HG03135 (cell line): ENCODE measurements at regions not wholly inside any gene's neighbourhood (a gene's known extent, or its start where the extent isn't known, plus 50 kb on each side); places are given as distances from the start of the nearest gene placed in this dataset.
"Not testable (repeated sequence)": the region's sequence is repeated elsewhere in the genome, so short reads cannot be mapped to it uniquely, and the experiment has no call there.

Source experiments
- ATAC-seq: cut with Tn5 transposase; IDR thresholded peaks from one replicate; pipeline ENCODE4 v1.9.1; 2021; ENCODE audit warnings: mild to moderate bottlenecking, moderate library complexity; ENCODE audit not compliant: unreplicated experiment

GRCh38 chr11:26891501-26891900 is 102.4 kb upstream of the FIBIN start:
- no peak for ATAC-seq

DNA sequence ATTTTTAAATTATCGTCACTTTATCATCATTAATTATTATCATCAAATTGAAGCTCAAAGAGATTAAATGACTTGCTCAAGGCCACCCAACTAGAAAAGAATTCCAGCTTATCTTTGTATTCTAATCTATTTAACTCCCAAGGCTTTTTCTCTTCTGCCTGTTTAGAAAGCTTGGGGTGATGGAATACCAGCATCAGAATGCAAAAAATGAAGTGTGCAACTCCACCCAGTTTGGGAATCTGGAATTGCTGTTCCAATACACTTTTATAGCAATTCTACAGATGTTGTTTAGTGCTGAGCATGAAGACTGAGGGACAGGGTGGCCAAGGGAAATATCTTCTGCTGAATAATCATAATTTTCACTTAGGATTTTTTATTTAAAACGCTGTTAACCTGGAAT is 97.2 kb upstream of the FIBIN start:
- no peak for ATAC-seq

DNA sequence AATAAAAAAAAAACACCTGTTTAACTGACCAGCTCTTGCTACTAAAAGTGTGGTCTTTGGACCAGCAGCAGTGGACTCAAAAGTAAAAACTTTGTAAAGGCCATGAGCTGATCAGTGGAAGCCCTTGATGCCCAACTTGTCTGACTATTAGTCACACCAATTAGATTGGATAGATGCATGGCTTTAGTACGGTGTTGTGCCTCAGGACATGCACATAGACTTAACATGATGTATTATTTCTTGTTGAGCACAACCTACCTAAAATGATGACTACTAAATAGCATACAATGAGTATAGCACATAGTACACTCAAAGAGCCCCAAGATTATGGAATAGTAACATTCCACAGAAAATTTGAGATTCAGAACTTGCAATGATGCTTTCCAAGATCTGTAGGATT is 95.1 kb upstream of the FIBIN start:
- no peak for ATAC-seq

GRCh38 chr11:26901162-26901561 is 92.8 kb upstream of the FIBIN start:
- ATAC-seq = no peak

DNA sequence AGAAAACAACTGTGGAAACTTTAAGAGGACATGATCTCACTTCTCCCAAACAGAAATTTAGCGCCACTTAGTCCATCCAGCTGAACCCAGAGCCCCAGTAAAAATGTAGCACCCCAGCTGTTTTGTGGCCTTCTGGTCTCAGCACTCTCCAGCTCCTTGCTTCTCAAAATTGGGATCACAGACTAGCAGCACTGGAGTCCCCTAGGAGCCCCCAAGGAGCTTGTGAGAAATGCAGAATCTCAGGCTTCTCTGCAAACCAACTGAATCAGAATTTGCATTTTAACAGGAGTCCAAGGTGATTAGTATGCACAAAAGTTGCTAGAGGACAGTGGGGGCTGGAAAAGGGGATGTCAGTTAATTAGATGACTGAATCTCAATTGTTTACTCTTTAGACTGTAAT is 89.8 kb upstream of the FIBIN start:
- ATAC-seq = no peak

DNA sequence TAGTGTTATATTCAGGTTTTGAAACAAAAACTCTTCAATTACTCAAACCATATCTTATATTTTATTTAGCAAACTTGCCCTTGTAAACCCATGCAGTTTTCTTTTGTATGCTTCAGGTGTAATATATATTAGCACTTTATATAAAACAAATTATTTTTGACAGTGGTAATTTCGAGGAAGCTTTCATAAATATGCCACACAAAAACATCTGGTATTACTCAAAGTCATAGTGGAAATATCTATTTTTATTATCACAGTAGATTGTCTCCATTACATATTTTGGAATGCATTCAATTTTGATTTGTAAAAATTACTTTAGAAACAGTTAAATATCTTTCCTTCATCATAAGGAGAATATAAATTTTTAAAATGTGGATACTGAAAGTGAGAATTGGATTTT is 89.1 kb upstream of the FIBIN start:
- ATAC-seq = no peak

DNA sequence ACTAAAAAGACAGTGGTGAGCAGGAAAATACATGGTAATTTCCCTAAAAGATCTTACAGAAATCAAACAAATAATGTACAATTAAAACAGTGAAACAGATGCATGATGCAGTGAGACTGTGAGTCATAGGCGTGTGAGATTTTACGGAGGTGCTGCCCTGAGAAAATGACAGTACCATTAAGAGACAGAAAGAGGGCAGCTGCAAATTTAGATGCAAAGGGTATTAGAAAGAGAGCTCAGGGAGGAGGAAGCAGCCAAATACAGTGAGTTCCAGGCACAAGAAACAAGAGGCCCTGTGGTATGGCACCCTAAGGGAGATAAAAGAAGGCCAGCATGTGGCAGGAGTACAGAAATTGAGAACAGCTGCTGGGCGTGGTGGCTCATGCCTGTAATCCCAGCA is 88.5 kb upstream of the FIBIN start:
- no peak for ATAC-seq

- ATAC-seq = no peak
Observed at GRCh38 chr11:26909515-26909914, 84.4 kb upstream of the FIBIN start.

- ATAC-seq = no peak
Observed at GRCh38 chr11:26909991-26910591, 83.8 kb upstream of the FIBIN start.

DNA sequence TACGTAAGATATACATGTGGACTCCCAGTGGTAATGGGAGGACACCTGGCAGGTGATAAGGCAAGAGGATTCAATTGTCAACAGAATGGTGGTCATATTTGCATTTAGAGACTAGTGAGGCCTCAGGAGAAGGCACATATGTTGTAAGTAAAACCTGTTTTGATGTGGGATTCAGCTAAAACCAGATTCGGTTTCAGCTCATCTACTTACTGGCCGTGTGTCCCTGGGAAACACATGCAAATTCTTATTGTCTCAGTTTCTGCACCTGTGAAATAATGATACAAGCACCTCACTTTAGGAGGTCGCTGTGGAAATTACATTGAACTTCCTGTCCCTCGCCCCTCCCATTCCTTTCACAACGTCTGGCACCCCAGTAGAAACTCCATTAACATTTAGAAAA is 78.9 kb upstream of the FIBIN start:
- peak; percentile 86 for ATAC-seq

GRCh38 chr11:26916805-26917204 is 77.1 kb upstream of the FIBIN start:
- ATAC-seq = no peak

DNA sequence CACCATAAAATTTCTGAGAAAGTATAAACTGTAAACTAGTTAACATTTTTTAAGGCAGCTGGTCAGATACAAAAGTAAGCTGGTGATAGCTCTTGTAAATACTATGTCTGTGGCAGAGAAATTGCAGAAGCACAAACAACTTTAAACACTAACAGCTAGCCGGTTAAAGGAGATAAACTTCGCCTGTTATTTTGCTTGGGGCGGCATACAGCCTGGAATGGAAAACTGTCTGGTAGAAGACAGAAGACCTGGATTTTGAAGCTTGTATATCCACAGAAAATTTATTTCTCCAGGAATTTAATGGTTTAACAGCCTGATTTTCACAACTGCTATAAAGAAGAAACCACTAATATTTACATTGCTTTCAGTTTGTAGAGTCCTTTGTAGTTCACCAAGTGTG is 65.3 kb upstream of the FIBIN start:
- ATAC-seq = no peak

- no peak for ATAC-seq
Observed at GRCh38 chr11:26929806-26930517, 64.0 kb upstream of the FIBIN start.

GRCh38 chr11:26930518-26931247 is 63.2 kb upstream of the FIBIN start:
- ATAC-seq = no peak

DNA sequence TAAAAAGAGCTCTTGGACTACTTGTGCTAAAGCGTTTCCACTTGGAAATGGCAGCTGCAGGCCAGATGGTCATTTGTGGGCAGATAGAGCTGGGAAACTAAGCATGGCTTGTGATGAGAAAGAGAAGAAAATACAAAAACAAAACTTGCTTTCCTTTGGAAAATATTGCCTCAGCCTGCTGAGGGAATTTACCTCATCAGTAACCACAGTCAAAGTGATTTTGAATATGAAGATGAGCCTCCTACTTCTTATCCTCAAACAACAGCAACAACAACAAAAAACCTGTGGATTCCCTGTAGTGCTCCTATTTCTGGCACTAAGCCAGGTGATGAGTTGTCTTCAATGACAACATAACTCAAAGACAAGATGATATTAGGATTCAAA is 62.7 kb upstream of the FIBIN start:
- no peak for ATAC-seq

DNA sequence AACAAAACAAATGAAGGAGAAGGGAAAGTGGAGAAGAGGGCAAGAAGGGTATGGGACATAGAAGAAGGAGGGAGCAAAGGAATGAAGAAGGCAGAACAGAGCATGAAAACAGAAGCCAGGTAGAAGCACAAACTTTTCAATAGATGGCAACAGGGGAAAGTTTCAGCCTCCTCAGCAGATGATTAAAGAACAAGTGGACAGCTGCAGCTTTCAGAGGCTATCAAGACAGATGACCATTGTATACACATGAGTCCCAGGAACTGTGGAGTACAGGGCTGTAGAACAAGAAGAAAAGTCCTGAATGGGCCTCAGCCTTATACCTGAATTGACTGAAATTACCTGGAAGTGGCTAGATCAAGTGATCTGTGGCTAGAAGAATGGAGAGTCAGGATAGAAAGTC is 62.0 kb upstream of the FIBIN start:
- no peak for ATAC-seq

DNA sequence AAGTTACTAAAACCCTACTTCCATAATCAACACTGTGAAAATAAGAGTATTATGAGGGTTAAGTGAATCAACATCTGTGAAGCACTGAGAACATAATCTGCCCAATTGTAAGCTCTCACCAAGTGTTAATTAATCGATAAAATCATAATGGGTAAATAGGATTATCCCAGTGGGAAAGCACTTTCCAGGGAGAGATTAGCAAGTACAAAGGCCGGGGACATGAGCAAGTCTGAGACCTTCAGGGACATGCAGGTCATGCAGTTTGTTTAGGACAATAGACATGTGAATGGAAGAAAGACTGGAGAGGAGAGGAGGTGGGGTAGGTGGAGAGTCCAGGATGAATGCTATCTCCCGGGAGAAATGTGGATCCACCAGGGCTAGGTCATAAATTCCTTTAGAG is 57.8 kb upstream of the FIBIN start:
- no peak for ATAC-seq

DNA sequence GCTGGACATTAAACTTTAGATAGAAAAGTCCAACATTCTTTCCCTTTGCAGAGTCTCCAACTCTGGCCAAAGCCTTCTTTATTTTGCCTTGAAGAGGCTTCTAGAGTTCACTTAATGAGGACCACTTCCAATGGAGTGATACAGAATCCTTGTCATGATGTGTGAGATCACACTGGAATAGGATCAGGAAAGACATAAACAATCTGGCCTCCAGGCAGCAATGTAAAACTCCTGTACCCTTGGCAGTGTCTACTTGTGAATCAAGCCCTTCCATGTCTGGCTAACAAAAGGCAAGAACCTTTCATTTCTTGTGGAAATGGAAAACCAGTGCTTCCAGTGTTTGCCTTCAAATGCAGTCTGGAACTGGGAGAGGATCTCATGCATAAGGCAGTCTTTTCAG is 56.5 kb upstream of the FIBIN start:
- no peak for ATAC-seq

DNA sequence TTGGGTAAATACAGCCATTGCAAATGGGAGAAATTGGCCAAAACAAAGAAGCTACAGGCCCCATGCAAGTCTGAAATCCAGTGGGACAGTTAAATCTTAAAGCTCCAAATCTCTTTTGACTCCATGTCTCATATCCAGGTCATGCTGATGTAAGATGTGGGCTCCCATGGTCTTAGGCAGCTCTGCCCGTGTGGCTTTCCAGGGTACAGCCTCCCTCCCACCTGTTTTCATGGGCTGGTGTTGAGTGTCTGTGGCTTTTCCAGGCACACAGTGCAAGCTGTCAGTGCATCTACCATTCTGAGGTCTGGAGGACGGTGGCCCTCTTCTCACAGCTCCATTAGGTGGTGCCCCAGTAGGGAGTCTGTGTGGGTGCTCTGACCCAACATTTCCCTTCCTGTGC is 53.4 kb upstream of the FIBIN start:
- ATAC-seq = not testable (repeated sequence)

GRCh38 chr11:26942356-26942755 is 51.6 kb upstream of the FIBIN start:
- no peak for ATAC-seq

GRCh38 chr11:26943636-26944035 is 50.3 kb upstream of the FIBIN start:
- no peak for ATAC-seq
